ENCODE measurements at regions not wholly inside any gene's neighbourhood (a gene's known extent, or its start where the extent isn't known, plus 50 kb on each side); places are given as distances from the start of the nearest gene placed in this dataset.

GRCh38 chr10:128512767-128513166, 386.5 kb upstream of the MKI67 start:
- H3K27ac ChIP-seq, result no peak overlapping the region
- TF ChIP-seq CTCF (conservative IDR thresholded peaks at IDR 0.05), result no peak

- H3K27ac ChIP-seq, result no peak overlapping the region
- no peak for TF ChIP-seq CTCF (conservative IDR thresholded peaks at IDR 0.05)
Observed at GRCh38 chr10:128514536-128514935, 388.3 kb upstream of the MKI67 start.

- TF ChIP-seq CTCF (conservative IDR thresholded peaks at IDR 0.05), result no peak
- H3K27ac ChIP-seq, result no peak overlapping the region
Observed at GRCh38 chr10:128516180-128516579, 390.0 kb upstream of the MKI67 start.

GRCh38 chr10:128517167-128517566, 390.9 kb upstream of the MKI67 start:
- no peak for TF ChIP-seq CTCF (conservative IDR thresholded peaks at IDR 0.05)
- H3K27ac ChIP-seq, result no peak overlapping the region

- no peak for TF ChIP-seq CTCF (conservative IDR thresholded peaks at IDR 0.05)
- H3K27ac ChIP-seq, result no peak overlapping the region
Observed at GRCh38 chr10:128518000-128518399, 391.8 kb upstream of the MKI67 start.

- no peak for TF ChIP-seq CTCF (conservative IDR thresholded peaks at IDR 0.05)
- H3K27ac ChIP-seq, result no peak overlapping the region
Observed at GRCh38 chr10:128519581-128519980, 393.4 kb upstream of the MKI67 start.

- no peak for TF ChIP-seq CTCF (conservative IDR thresholded peaks at IDR 0.05)
- no peak overlapping the region for H3K27ac ChIP-seq
Observed at GRCh38 chr10:128520211-128520815, 394.1 kb upstream of the MKI67 start.
